ENCODE measurements at regions not wholly inside any gene's neighbourhood (a gene's known extent, or its start where the extent isn't known, plus 50 kb on each side); places are given as distances from the start of the nearest gene placed in this dataset.

DNA sequence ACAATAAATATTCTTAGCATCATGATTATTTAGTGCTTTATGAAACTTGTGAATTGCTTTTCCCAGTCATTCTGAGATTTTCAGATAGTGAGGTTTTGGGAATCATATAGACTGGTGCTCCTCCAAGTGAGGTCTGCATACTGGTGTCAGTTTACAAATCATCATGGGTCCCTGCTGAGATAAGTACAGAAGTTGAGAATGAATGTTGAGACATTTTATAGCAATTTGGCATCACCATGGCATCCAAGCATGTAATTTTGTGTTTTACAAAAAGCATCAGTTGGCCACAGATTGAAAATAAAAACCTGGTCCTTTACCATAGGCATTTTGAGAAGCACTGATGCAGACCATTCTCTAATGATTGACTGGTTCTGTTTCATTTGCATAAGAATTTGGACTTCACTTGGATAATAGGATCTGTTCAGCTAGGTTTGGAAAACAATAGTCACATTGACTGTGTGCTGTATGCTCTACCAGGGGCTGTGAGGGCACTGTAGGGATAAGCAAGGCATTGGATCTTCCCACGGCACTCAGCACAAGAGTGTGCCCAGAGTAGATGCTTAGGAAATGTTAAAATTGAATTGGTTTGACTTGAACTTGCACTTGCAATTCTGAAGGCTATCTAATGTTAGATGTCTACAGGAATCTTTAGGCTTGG is 79.0 kb upstream of the JUN start:
- no peak for ATAC-seq

DNA sequence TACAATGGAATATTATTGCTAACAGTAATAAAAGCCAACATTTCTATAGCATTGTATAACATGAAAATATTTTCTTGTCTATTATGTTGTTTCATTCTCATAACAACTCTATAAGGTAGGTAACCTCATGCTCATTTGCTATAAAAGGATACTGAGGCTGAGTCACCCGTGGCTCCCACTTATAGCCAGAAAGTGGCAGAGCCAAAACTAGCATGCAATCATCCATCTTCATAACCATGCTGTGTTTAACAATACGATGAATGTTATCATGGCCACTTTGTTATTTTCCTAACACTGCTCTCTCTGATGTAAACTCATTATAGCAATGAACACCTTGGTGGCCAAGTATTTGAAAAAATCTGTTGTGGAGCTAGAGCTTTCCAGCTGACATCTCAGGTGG is 80.8 kb upstream of the JUN start:
- no peak for ATAC-seq

DNA sequence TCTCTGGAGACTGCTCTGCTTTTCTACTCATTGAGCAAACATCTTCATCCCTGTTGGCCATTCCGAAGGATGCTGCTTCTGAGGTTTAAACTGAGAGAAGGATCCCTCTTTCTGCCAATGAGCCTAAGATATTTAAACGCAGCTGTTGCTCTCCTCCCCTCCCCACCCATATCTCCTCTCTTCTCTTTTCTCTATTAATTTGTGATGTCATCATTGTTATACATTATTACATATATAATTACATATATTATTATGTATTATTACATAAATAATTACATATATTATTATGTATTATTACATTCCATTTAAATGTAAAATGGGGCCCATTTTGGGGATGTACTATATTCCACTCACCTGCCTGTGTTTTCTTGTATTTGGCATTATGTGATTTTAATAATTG is 82.7 kb upstream of the JUN start:
- no peak for ATAC-seq

DNA sequence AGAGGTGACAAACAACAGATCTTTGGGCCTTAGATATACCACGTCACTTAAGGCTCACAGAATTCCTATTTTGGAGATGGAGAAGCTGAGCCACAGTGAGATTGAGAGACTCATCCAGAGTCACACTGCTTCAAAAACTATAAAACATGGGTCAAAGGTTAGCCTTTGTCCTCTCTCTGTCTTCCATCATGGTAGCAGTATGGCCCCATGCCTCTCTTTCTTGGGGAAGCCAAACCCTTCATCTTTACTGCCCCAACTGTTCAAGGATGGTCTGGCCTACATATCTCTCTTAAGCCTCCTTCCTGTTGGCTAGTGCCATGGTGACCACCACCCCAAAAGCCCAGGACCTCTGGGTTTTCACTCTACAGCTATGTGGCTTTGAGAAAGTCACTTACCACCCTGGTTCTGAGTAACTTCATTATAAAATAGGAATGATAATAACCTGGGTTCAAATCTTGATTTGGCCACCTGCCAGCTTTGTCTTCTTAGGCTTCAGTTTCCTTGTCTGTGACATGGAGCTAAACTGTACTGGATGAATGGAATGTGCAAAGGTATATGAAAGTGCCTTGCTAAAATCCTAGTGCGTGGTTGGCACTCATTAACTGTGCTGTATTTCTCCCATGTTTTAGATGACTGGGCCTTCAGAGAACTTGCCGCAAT is 85.9 kb upstream of the JUN start:
- ATAC-seq, result no peak

DNA sequence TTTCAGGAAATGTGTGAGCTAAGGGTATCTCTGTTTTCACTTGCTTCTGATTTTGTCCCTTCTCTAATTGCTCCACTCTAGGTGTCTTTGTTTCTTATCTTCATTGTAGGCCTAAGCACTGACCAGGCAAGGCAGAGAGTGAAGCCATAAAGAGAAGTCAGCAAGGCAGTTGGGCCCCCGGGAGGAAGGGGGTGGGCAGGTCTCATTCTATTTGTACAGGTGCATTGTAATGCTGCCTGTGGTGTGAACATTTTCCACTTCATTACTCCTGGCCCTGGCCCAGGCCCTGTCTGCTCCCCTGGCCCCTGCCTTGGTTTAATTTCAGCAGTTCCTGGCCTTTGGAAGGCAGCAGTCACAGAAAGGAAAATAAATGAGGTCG is 86.4 kb upstream of the JUN start:
- ATAC-seq, result no peak

DNA sequence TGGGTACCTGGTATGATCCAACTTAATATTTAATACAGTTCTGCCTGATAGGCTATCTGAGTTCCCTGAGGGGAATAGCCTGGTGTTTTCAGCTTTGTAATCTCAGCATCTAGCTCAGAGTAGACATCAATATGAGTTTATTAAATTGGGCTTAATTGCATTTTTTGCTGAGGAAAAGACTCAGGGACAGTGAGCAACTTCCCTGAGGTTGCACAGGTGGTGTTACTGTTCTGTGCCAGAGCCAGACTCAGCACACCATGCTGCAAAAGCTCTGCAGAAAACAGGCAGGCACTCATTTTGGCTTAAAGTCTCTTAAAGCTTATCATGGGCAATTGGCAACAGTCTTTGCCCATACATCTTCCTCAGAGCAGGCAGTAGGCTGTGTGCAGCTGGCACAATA is 90.5 kb upstream of the JUN start:
- no peak for ATAC-seq

DNA sequence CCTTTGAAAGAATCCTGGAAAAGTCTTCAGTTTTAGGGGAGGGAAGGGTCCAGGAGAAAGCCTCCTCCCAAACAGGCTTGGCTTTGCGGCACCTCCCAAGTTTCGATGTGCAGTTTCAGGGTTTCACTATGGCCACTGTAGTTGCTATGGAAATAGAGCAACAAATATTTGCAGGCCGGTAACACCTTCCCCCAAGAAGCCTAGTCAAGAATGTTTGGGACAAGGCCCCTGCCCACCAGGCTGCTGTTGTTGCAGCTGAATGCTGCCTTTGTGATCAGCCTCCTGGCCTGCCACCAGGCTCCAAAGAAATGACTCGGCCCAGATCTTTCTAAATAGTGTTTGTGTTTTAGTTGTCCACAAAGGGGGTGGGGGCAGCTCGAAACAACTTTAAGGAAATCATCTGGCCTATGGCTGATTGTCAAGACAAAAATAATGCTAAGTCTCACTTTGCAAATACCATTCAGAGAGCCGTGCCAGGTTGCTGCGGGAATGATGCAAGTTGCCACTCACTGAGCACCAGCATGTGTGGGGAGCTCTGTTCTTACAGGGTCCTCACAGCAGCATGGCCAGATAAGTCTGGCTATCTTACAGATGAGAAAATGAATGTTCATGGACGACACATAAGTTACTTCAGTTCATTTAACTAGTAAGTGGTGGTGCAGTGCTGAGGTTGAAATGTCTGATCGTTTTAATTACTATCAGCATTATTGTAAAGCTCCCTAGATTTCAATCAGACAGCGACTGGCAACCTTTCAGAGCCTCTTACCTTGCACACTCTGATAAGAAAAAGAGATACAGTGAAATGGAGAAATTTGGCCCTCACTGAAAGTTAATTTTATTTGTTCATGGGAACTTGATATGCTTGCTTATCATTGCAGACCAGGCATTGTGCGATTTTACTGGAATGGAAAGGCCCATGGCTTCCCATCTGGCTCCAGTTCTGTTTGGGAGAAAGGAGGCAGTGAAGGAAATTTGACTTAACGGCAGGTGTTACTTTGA is 91.2 kb upstream of the JUN start:
- ATAC-seq, result no peak

DNA sequence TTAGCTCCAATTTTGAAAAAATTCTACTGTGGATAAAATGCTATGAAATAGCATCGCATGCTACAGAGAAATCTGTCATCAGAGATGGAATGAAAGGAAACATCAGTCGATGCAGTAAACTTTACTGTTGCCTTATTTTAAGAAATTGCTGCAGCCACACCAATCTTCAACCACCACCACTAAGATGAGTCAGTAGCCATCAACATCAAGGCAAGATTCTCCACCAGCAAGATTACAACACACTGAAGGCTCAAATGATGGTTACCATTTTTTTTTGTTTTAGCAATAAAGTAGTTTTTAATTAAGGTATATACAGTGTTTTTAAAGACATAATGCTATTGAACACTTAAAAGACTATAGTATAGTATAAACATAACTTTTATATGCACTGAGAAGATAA is 95.6 kb upstream of the JUN start:
- no peak for ATAC-seq

DNA sequence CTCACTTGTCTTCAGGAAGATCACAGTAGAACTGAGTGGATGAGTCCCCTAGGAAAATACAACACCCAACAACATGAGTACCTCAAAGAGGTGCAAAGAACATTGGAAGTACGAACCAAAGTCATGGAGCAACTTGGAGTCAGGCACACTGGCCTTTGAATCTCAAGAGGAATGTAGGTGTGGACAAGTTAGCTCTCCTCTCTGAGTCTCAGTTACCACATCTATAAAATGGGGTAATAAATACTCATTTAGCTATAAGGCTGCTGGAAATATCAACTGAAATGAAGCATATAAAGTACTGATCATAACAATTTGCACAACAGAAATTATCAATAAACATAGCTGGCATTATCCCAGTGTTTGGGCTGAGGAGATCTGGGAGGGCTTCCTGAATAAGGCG is 96.7 kb upstream of the JUN start:
- ATAC-seq, result no peak

DNA sequence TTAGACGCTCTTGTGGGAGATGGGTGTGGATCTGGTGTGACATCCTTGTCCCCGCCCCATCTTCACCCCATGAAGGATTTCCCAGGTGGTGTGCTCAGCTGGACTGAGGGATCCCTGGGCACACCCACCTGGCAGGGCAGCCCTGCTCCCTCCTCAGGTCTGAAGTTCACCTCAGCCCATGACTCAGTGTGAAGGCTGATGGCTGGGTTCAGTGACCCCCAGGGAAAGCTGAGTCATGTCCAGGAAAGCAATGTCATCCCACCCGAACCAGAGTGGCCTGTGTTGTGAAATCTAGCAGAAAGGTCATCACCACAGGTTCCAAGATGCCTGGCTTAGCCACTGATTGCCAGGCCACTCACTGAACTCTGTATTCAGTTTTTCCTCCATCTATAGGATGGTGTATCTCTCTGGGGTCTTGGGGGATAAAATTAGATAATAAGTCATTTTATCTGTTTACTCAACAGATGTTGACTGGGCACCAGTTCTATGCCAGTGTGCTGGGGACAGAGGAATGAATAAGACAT is 97.7 kb upstream of the JUN start:
- ATAC-seq, result no peak

DNA sequence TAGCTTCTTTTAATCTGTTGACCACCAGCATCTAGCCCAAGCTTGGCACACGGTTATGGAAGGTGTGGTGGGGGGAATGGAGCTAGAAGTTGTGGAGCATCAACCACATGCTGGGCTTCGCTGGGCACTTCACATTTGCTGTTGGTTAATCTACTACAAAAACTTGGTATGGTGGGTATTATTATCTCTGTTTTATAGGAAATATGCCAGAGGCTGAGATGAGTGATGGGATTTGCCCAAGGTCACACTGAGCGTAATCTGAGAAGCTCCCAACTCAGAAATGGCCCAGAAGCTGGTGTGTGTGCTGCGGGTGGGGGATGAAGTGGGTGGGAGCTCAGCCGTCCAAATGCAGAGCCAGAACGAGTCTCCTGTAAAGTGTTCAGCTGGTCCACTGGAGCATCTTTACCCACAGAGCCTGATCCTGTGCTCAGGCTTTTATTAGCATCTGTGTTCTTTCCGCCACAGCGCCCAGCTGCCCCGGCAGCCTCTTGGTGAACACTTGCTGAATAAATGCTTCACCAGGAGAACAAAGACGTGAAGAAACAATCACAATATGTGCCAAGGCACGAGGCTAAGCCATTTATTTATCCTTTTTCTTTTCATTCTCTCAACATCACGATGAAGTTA is 98.6 kb upstream of the JUN start:
- ATAC-seq, result no peak

DNA sequence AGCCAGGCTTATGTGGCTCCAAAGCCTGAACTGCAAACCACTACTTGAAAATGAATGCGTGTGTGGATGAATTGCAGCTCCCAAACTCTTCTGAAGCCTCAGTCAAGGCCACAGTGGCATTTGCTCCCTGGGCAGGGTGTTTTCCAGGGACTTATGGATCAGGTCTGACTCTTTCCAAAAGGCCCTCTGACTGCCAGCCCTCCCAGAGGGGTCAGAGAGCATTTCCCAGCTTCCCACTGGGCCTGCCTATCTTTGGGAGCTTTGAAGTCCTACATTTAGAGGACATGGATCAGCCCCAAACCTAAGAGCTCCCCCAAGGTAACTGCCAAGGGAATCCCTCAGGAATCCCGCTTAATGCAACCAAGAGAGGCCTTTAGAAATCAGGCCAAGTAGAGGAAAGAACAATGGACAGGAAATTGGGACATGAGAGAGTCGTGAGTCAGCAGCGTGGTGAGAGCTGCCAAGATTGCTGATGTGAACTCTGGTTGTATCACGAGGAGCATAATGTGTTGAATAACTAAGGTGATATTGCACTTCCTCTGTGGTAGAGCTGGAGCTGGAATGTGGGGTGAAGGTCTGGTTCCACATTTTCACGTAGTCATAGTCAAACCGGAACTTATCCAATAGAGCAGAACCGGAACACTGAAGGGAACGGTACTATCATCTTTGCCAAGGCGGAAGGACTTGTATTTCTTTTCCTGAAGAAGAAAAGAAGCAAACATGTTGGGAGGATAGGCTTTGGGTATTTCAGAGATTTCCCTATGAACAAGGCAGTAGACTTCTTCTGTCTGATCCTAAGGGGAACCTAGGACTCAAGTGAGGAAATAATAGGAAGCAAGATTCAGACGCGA is 99.4 kb upstream of the JUN start:
- ATAC-seq, result no peak

DNA sequence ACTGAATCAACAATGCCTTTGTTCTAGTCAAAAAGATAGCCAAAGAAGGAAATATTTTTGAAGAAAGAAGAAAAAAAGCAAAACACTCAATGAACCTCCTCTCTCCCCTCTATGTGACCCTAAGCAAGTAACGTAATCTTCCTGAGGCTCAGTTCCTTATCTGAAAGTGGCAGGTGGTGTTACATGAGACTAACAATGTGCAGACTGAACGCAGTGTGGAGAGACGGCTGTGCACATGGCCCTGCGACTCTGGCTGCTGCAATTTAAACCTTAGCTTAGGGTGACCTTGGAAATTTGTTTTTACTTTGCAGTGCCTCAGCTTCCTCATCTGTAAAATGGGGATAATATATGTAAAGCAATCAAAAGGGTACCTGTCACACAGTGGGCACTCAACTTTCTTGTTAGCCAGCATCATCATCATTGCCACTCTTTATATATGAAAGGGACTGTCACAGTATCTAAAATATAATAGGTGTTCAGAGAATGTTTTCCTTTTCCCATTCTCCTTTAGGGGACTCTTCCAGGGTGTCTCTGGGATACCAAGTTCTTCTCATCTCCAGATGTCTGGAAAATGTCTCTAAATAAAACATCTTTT is 100.1 kb upstream of the JUN start:
- no peak for ATAC-seq

DNA sequence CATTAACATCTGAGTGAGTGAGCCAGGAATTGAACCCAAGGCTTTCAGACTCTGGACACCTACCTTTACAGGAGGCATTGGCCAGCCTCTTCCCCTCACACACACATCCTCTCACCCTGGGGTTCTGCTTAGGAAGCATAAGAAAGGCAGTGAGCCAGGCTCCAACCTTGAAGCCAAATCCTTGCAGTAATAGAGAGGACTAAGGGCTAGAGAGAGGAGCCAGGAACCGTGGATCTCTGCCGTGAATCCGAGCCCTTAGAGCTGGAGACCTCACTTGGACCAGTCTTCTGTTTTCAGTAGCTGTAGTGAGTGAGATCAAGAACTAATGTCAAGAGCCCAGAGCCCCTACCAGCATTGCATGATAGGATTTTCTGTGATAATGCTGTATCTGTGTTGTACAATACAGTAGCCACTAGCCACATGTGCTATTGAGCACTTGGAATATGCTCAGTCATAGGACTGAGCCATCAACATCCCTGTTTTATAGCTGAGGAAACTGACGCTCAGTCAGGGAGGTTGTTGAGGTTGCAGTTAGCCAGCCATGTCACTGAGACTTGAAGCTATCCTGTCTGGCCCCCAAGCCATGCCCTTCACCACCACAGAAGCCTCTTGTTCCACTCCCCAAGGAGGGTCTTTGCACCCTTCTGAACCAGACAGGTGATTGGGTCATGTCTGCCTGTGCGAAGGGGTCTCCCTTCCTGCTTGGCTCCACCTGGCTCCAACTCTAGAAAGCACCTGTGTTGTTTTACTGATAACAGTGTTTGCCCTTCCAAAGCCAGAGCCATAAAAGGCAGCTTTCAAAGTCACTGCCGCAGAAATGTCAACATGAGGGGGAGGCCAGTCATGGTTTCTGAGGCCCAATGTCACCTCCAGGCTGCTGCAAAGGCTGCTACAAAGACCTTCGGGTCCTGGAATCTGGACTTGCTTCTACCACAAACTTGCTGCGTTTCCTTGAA is 101.1 kb upstream of the JUN start:
- ATAC-seq, result no peak

DNA sequence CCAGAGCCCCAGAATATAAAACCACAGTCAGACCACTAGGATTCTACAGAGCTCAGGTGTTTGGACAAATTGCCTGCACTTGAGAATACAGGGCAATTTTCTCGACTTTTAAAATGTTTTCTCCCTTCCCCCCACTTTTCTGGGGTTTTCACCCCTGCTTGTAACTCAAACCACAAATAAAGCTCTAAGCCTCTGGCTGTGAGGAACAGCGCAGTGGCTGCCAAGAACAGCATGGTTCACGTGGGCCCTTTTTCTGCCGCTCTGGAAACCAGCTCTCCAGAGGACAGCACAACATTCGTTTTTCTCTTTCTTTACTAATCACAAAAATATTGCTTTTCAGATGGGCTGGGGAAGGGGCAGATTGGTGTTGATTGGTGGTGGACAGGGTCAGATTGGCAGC is 102.2 kb upstream of the JUN start:
- no peak for ATAC-seq

DNA sequence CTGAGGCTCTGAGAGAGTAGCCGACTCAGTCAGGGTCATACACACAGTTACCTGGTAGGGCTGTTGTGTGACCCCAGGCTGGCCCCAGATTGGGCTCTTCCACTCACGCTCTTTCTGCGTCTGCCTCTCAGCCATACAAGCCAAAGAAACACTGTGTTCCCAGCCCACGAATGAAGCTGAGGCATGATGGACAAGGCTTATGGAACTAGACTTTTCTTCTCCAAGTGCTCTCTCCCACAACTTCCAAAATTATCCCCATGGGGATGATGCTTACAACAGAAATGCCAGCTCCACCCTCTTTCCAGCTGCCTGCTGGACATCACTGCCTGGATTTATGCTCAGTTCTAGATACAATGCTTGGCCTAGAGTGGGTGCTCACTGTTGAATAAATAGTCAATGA is 102.8 kb upstream of the JUN start:
- no peak for ATAC-seq

DNA sequence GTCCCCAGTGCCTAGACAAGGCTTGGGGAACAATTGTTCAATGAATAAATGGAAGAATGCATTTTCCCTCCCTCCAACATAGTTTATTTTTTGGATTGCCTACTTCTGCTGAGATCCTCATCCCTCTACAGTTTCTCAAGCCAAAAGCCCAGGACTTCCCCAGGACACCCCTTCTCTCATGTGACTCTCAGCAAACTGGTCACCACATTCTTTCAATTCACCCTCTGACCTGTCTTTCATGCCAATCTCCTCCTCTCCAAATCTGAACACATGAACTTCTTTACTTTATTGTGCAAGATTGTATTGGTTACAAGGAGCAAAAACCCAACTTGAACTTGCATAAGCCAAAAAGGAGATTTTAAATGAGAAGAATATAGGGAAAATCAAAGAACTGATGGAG is 103.2 kb upstream of the JUN start:
- no peak for ATAC-seq

DNA sequence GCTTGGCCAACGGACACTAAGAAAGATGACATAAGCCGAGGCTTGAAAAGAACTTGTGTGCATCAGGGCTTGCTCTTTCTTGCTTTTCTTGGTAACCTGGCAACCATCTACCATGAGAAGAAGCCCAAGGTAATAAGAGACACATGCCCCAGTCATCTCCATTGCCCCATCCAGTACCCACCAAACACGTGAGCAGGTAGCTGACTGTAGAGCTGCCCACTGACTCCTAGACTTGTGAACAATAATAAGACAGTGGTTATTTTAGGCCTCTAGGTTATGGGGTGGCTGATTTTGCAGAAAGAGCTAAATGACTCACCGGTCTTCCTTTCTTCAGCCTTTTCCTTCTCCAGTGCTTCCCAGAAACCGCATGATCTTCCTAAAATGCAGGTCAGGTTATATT is 105.0 kb upstream of the JUN start:
- no peak for ATAC-seq

DNA sequence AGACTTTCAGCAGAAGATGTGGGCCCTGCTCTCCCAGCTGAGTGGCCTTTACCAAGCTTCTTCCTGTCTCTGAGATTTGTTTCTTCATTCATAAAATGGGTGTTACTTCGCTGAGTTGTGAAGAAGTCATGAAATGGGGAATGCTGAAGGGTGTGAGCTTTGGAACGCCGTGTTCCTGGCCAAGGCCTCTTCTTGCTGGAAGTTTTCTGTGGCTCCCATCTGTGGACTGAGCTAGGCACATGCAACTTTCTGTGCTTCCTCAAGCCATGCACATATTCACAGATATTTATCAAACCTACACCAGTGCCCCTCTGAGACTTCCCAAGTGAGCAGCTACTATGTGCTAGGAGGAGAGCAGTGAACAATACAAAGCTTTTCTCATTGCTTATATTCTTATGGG is 106.3 kb upstream of the JUN start:
- no peak for ATAC-seq

DNA sequence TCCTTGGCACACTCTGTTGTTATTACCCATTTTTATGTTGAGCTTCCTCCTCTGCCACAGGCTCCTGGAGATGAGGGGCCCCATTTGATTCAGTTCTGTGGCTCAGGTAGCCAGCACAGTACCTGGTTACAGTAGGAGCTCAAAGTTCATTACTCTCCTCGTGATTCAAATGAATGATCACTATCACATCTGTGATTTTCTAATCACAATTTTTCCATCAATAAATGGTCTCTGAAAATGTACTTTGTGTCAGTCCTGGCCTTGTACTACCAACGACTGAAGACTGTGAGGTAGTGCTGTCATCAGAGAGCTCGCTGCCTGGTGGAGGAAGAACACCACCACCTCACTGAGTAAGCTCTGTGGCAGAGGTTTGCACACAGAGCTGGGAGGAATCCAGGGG is 106.8 kb upstream of the JUN start:
- ATAC-seq, result no peak

DNA sequence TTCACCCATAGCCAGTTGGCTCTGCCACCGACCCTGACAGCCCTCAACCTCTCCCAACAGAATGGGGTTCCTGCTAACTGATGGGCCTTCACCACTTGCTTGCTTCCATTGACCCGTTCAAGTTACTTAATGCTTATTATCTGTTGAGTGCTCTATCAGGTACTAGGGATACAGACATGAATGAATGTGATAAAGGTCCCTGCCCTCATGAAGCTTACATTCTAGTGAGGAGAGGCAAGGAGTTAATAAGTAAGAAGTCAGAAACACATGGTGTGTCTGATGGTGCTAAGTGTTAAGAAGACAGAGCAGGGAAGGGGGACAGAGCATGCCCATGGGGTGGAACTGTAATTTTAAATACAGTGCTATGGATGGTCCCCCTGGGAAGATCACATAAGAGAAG is 107.5 kb upstream of the JUN start:
- ATAC-seq, result no peak
